Esophagus squamous epithelium (tissue), 5 donors: ENCODE measurements at regions not wholly inside any gene's neighbourhood (a gene's known extent, or its start where the extent isn't known, plus 50 kb on each side); places are given as distances from the start of the nearest gene placed in this dataset.

ENCODE experiments used
- DNase-seq: peaks from one replicate; lab custom pipeline; 2025; lab: John Stamatoyannopoulos, UW
- H3K27ac ChIP-seq, 4 donors: fragments of 200-600 bp; sonication (generic); one replicate each; pipeline ENCODE4 v1.5.1; 2016 to 2019; ENCODE audit warnings: mild to moderate bottlenecking in 1 of 4
- H3K27me3 ChIP-seq, 4 donors: fragments of 200-600 bp; sonication (generic); 1 replicate in 3 of 4; 2 replicates in 1 of 4; pipeline versions ENCODE4 v1.5.1 to v1.6.0; 2017 to 2021; ENCODE audit warnings: antibody characterized with exemption in 1 of 4
- H3K36me3 ChIP-seq, 3 donors: fragments of 200-600 bp; sonication (generic); one replicate each; pipeline ENCODE4 v1.5.1; 2016 to 2019
- H3K4me1 ChIP-seq, 3 donors: fragments of 200-600 bp; sonication (generic); one replicate each; pipeline ENCODE4 v1.5.1; 2017 to 2019
- H3K4me3 ChIP-seq, 4 donors: fragments of 200-600 bp; sonication (generic); 1 replicate in 3 of 4; 2 replicates in 1 of 4; pipeline ENCODE4 v1.5.1; 2016 to 2019; ENCODE audit warnings: mild to moderate bottlenecking in 2 of 4, moderate library complexity in 1 of 4
- H3K9me3 ChIP-seq, 3 donors: fragments of 200-600 bp; sonication (generic); one replicate each; pipeline ENCODE4 v1.5.1; 2016 to 2019
- CTCF ChIP-seq, 6 experiments: fragments of 450-650 bp in 4 of 6; fragments of 200-600 bp in 2 of 6; sonication (generic) in 2 of 6; IDR thresholded peaks; one replicate each; pipeline ENCODE4 v1.5.1; 2016 to 2019; ENCODE audit warnings: antibody characterized with exemption in 6 of 6, mild to moderate bottlenecking in 4 of 6, moderate library complexity in 4 of 6
- POLR2A ChIP-seq, 4 donors: fragments of 450-650 bp; IDR thresholded peaks; one replicate each; pipeline ENCODE4 v1.6.1; 2017; ENCODE audit warnings: antibody characterized with exemption in 4 of 4, mild to moderate bottlenecking in 4 of 4, moderate library complexity in 3 of 4
- WGBS, 2 donors: methylation state at CpG; one replicate each; pipeline ENCODE4 v1.1.5; 2018; 5-methylcytosine and 5-hydroxymethylcytosine counted together
- intact Hi-C: fragments of 100-400 bp; cut with DNase I; formaldehyde crosslinking; loops from one replicate; pipeline ENCODE4 v1.15.0; 2022
- donor health status: DM: yes; HTN: yes; CAD: no.

GRCh38 chr3:132987396-132987795 lies 50.8 kb upstream of the TMEM108 start:
- Histone ChIP-seq H3K4me3 (no peak overlapping the region), H3K4me1 (peaks cover 0 to 6% (median 0%) of the 10 kb centered on the region in 3 donors), H3K27ac (no peak overlapping the region), H3K36me3 (no peaks in the 10 kb centered on the region), H3K9me3 (no peaks in the 10 kb centered on the region), H3K27me3 (no peaks in the 10 kb centered on the region)
- intact Hi-C loops: no loop called here
- TF ChIP-seq CTCF (IDR thresholded peaks at IDR 0.05) (no peak), POLR2A (IDR thresholded peaks at IDR 0.05) (no peak)
- no peak for DNase-seq
- WGBS, 2 donors: 57 to 58% methylated on average over 4 of the region's 4 CpGs

- H3K36me3 ChIP-seq: no peaks in the 10 kb centered on the region
- H3K4me3 ChIP-seq: no peak overlapping the region
- TF ChIP-seq POLR2A (IDR thresholded peaks at IDR 0.05) (no peak), CTCF (IDR thresholded peaks at IDR 0.05) (no peak)
- peaks cover 0 to 6% (median 0%) of the 10 kb centered on the region in 3 donors for H3K4me1 ChIP-seq
- 42 to 47% methylated on average over 1 of the region's 1 CpG for WGBS, 2 donors
- no peak overlapping the region for H3K27ac ChIP-seq
- H3K9me3 ChIP-seq: peaks cover 0 to 6% (median 0%) of the 10 kb centered on the region in 3 donors
- no peaks in the 10 kb centered on the region for H3K27me3 ChIP-seq
- intact Hi-C loops: no loop called here
- no peak for DNase-seq
Measured at GRCh38 chr3:132984181-132984580, 54.0 kb upstream of the TMEM108 start.

GRCh38 chr3:132983143-132983770 lies 54.9 kb upstream of the TMEM108 start:
- no peaks in the 10 kb centered on the region for H3K27me3 ChIP-seq
- WGBS, 2 donors: 33 to 37% methylated on average over 1 of the region's 1 CpG
- intact Hi-C loops: no loop called here
- H3K4me3 ChIP-seq: no peak overlapping the region
- peaks cover 0 to 6% (median 0%) of the 10 kb centered on the region in 3 donors for H3K9me3 ChIP-seq
- H3K27ac ChIP-seq: no peak overlapping the region
- no peak for DNase-seq
- no peak for TF ChIP-seq POLR2A (IDR thresholded peaks at IDR 0.05)
- no peak for TF ChIP-seq CTCF (IDR thresholded peaks at IDR 0.05)
- H3K36me3 ChIP-seq: no peaks in the 10 kb centered on the region
- H3K4me1 ChIP-seq: peaks cover 0 to 6% (median 0%) of the 10 kb centered on the region in 3 donors

- intact Hi-C loops: no loop called here
- 87 to 93% methylated on average over 1 of the region's 1 CpG for WGBS, 2 donors
Measured at GRCh38 chr3:132981719-132982118, 56.5 kb upstream of the TMEM108 start.

More at GRCh38 chr3:132981719-132982118, 56.5 kb upstream of the TMEM108 start:
- no peak overlapping the region for H3K27ac ChIP-seq
- no peaks in the 10 kb centered on the region for H3K27me3 ChIP-seq
- peaks cover 0 to 6% (median 0%) of the 10 kb centered on the region in 3 donors for H3K4me1 ChIP-seq
- no peak for TF ChIP-seq CTCF (IDR thresholded peaks at IDR 0.05)
- TF ChIP-seq POLR2A (IDR thresholded peaks at IDR 0.05): no peak
- H3K4me3 ChIP-seq: no peak overlapping the region
- no peaks in the 10 kb centered on the region for H3K36me3 ChIP-seq
- no peak for DNase-seq
- H3K9me3 ChIP-seq: peaks cover 0 to 6% (median 0%) of the 10 kb centered on the region in 3 donors
